HG03521 (cell line): ENCODE measurements at regions not wholly inside any gene's neighbourhood (a gene's known extent, or its start where the extent isn't known, plus 50 kb on each side); places are given as distances from the start of the nearest gene placed in this dataset.
"Not testable (repeated sequence)": the region's sequence is repeated elsewhere in the genome, so short reads cannot be mapped to it uniquely, and the experiment has no call there.

Source experiments
- ATAC-seq: cut with Tn5 transposase; IDR thresholded peaks from one replicate; pipeline ENCODE4 v1.9.1; 2021; ENCODE audit warnings: mild to moderate bottlenecking, moderate library complexity; ENCODE audit not compliant: unreplicated experiment

- ATAC-seq: no peak
Observed at GRCh38 chr22:22122348-22123117, 122.1 kb upstream of the VPREB1 start.

- no peak for ATAC-seq
Observed at GRCh38 chr22:22121445-22121844, 123.1 kb upstream of the VPREB1 start.

GRCh38 chr22:22120160-22120559, 124.4 kb upstream of the VPREB1 start:
- ATAC-seq: no peak

- ATAC-seq: no peak
Observed at GRCh38 chr22:22118987-22119386, 125.6 kb upstream of the VPREB1 start.

GRCh38 chr22:22117864-22118544, 126.6 kb upstream of the VPREB1 start:
- ATAC-seq: not testable (repeated sequence)

- ATAC-seq: not testable (repeated sequence)
Observed at GRCh38 chr22:22116997-22117770, 127.4 kb upstream of the VPREB1 start.

GRCh38 chr22:22113701-22114100, 130.9 kb upstream of the VPREB1 start:
- ATAC-seq: no peak

- ATAC-seq: no peak
Observed at GRCh38 chr22:22112533-22113294, 130.1 kb upstream of the TOP3B start.

GRCh38 chr22:22111983-22112382, 129.4 kb upstream of the TOP3B start:
- no peak for ATAC-seq

GRCh38 chr22:22111267-22111751, 128.7 kb upstream of the TOP3B start:
- peak; percentile 27 for ATAC-seq

- peak; percentile 72 for ATAC-seq
Observed at GRCh38 chr22:22110548-22111266, 128.1 kb upstream of the TOP3B start.

- no peak for ATAC-seq
Observed at GRCh38 chr22:22109693-22110466, 127.3 kb upstream of the TOP3B start.

GRCh38 chr22:22106855-22107254, 124.3 kb upstream of the TOP3B start:
- no peak for ATAC-seq

GRCh38 chr22:22105364-22105763, 122.8 kb upstream of the TOP3B start:
- no peak for ATAC-seq

GRCh38 chr22:22103078-22103875, 120.7 kb upstream of the TOP3B start:
- ATAC-seq: no peak

GRCh38 chr22:22099833-22100812, 117.5 kb upstream of the TOP3B start:
- ATAC-seq: no peak

GRCh38 chr22:22099194-22099486, 116.6 kb upstream of the TOP3B start:
- peak; percentile 69 for ATAC-seq
